ENCODE measurements at regions not wholly inside any gene's neighbourhood (a gene's known extent, or its start where the extent isn't known, plus 50 kb on each side); places are given as distances from the start of the nearest gene placed in this dataset.

DNA sequence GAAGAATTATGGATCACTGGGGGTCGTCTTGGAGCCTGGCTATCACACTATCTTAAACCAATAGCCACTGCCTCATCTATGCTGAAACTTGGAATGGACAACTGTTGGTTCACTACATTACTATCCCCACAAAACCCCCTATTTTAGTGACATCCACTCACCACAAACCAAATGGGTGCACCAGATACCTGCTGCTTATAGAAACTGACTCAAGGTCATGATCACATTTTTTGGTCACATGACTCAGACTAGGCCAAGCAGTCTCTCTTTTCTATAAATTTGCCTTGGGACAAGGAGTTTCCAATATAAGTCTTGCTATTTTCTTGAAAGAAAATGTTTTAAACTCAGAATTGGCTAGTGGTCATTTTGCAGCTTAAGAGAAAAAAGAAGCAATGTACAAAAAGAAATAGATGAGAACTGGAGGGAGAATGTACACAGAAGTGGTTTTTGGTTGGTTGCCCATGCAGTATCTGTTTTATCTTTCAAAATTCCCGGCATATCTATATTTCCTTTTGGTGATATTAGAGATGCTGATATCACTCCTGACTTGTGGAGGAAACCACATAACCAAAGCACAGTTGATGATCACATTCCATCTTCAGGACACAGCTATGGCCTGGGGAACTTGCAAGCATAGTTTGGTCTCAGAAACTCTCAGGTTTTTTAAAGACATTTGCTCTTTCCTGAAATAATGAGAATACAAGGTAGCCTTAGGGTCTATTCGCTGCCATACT lies 85.2 kb upstream of the CACNA2D1 start:
- TF ChIP-seq CTCF (IDR thresholded peaks at IDR 0.05; ENCODE audit: insufficient read depth, low read depth, low read length) (no peak), EZH2 (IDR thresholded peaks at IDR 0.05; ENCODE audit: insufficient read depth, low read length) (no peak)
